GM23338 (cell line): ENCODE measurements at regions not wholly inside any gene's neighbourhood (a gene's known extent, or its start where the extent isn't known, plus 50 kb on each side); places are given as distances from the start of the nearest gene placed in this dataset.

Source experiments
- CREB1 ChIP-seq: fragments of 250-450 bp; sonication (Bioruptor Pico); IDR thresholded peaks from 2 replicates; pipeline ENCODE4 v1.5.0; 2020; ENCODE audit warnings: low read depth, mild to moderate bottlenecking, moderate library complexity
- CTCF ChIP-seq, 2 experiments: fragments of 200-600 bp in 1 of 2; sonication (generic) in 1 of 2; conservative IDR thresholded peaks; 2 replicates each; pipeline versions ENCODE4 v1.5.1 to v1.6.1; 2016 to 2017; ENCODE audit warnings: antibody characterized with exemption in 2 of 2, low read depth in 2 of 2, mild to moderate bottlenecking in 2 of 2, moderate library complexity in 1 of 2
- EZH2 ChIP-seq: fragments of 200-600 bp; sonication (generic); IDR thresholded peaks from one replicate; pipeline ENCODE4 v1.8.0; 2017; ENCODE audit warnings: antibody characterized with exemption, mild to moderate bottlenecking, low read depth; ENCODE audit not compliant: unreplicated experiment
- EZH2phosphoT487 ChIP-seq: fragments of 200-600 bp; sonication (generic); IDR thresholded peaks from one replicate; pipeline ENCODE4 v1.8.1; 2018; ENCODE audit warnings: antibody characterized with exemption; ENCODE audit not compliant: unreplicated experiment
- JUNB ChIP-seq: IDR thresholded peaks from one replicate; pipeline ENCODE4 v1.6.1; 2016; ENCODE audit warnings: antibody characterized with exemption; ENCODE audit not compliant: unreplicated experiment
- NANOG ChIP-seq: IDR thresholded peaks from 2 replicates; pipeline ENCODE4 v1.6.1; 2016; ENCODE audit warnings: antibody characterized with exemption, borderline replicate concordance
- POLR2AphosphoS5 ChIP-seq: IDR thresholded peaks from 2 replicates; pipeline ENCODE4 v1.6.1; 2016; ENCODE audit warnings: antibody characterized with exemption, low read depth
- REST ChIP-seq: IDR thresholded peaks from one replicate; pipeline ENCODE4 v1.6.1; 2018; ENCODE audit warnings: antibody characterized with exemption; ENCODE audit not compliant: unreplicated experiment
- STAT1 ChIP-seq: IDR thresholded peaks from one replicate; pipeline ENCODE4 v1.6.1; 2016; ENCODE audit warnings: antibody characterized with exemption; ENCODE audit not compliant: unreplicated experiment
- ZNF331 ChIP-seq: fragments of 250-450 bp; sonication (Bioruptor Pico); IDR thresholded peaks from 2 replicates; pipeline ENCODE4 v1.5.0; 2020; ENCODE audit warnings: low read depth, mild to moderate bottlenecking, moderate library complexity
- ZNF462 ChIP-seq: fragments of 250-450 bp; sonication (Bioruptor Pico); IDR thresholded peaks from 2 replicates; pipeline ENCODE4 v1.5.0; 2020; ENCODE audit warnings: mild to moderate bottlenecking, moderate library complexity
- TF ChIP-seq, protein P1 (sequence below): IDR thresholded peaks from 2 replicates; pipeline ENCODE4 v1.6.1; 2016; ENCODE audit warnings: antibody characterized with exemption

- TF ChIP-seq CTCF (conservative IDR thresholded peaks at IDR 0.05; ENCODE audit: low read depth in 2 of 2), result no peak
- TF ChIP-seq JUNB, result no peak
- TF ChIP-seq EZH2, result no peak
- no peak for TF ChIP-seq CREB1 (CRISPR knock-in tag)
- no peak for TF ChIP-seq STAT1
- no peak for TF ChIP-seq EZH2phosphoT487
- no peak for TF ChIP-seq POLR2AphosphoS5
- TF ChIP-seq, protein P1, sequence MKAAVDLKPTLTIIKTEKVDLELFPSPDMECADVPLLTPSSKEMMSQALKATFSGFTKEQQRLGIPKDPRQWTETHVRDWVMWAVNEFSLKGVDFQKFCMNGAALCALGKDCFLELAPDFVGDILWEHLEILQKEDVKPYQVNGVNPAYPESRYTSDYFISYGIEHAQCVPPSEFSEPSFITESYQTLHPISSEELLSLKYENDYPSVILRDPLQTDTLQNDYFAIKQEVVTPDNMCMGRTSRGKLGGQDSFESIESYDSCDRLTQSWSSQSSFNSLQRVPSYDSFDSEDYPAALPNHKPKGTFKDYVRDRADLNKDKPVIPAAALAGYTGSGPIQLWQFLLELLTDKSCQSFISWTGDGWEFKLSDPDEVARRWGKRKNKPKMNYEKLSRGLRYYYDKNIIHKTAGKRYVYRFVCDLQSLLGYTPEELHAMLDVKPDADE, result no peak
- TF ChIP-seq REST, result no peak
- no peak for TF ChIP-seq ZNF462 (CRISPR knock-in tag)
- TF ChIP-seq NANOG, result no peak
- no peak for TF ChIP-seq ZNF331 (CRISPR knock-in tag)
These were observed 357.6 kb downstream of the OSR1 start for GRCh38 chr2:19000776-19001175.
